Kidney epithelial cell (primary cell): ENCODE measurements at regions not wholly inside any gene's neighbourhood (a gene's known extent, or its start where the extent isn't known, plus 50 kb on each side); places are given as distances from the start of the nearest gene placed in this dataset.

Experiments
- DNase-seq: peaks from one replicate; pipeline ENCODE4 v3.0.0-alpha.2; 2010; ENCODE audit warnings: low read depth
- H3K27me3 ChIP-seq: 2 replicates; pipeline ENCODE4 v1.6.0; 2011; ENCODE audit warnings: low read length; ENCODE audit not compliant: control insufficient read depth, insufficient read depth
- H3K36me3 ChIP-seq: 2 replicates; pipeline ENCODE4 v1.5.1; 2011; ENCODE audit warnings: low read length; ENCODE audit not compliant: control insufficient read depth, insufficient read depth
- H3K4me3 ChIP-seq: 2 replicates; pipeline ENCODE4 v1.5.1; 2011; ENCODE audit warnings: low read depth, mild to moderate bottlenecking, control low read depth, low read length
- TF ChIP-seq, protein P1 (sequence below): IDR thresholded peaks from 2 replicates; pipeline ENCODE4 v1.5.1; 2011; ENCODE audit warnings: mild to moderate bottlenecking, moderate library complexity, low read length, control low read depth, inconsistent platforms; ENCODE audit not compliant: insufficient read depth, poor library complexity, severe bottlenecking

DNA sequence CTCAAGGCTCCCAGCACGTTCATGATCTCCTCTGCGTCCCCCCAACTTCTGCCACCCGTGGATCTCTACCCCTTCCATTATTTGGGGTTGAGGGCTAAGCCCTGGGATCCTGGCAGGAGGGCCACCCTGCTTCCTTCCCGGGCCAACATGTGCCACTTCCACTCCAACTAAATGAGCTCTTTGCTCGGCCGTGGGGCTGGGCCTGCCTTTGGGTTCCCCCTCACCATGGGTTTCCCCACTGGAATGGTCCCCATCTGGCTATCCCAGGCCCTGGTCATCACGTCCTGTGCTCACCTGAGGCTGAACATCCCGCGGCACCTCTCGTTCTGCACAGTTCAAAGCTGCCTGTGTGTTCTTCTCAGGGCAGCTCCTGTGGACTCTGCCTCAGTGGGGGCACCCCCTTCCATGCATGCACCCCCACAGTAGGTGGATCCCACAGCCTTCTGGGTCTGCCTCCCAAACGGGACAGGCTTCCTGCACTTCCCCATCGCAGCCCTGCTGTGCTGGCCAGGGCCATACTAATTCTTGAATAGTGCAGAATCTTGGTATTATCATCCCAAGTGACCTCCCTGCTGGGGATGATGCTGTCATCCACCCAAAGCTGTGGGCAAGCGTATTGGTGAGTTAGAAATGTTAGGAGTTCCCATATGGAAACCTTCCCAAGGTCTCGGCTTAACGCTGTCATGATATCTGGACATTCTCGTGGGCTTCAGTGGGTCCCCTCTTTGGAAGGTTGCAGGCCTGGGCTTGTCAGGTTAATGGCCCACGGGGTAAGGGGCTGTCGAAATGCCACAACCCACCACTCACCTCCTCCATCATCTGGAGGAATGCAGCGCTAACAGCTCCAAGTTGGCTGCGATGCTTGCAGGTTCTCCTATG lies 150.5 kb upstream of the TWIST2 start:
- H3K27me3 ChIP-seq: no peaks in the 10 kb centered on the region
- TF ChIP-seq, protein P1, sequence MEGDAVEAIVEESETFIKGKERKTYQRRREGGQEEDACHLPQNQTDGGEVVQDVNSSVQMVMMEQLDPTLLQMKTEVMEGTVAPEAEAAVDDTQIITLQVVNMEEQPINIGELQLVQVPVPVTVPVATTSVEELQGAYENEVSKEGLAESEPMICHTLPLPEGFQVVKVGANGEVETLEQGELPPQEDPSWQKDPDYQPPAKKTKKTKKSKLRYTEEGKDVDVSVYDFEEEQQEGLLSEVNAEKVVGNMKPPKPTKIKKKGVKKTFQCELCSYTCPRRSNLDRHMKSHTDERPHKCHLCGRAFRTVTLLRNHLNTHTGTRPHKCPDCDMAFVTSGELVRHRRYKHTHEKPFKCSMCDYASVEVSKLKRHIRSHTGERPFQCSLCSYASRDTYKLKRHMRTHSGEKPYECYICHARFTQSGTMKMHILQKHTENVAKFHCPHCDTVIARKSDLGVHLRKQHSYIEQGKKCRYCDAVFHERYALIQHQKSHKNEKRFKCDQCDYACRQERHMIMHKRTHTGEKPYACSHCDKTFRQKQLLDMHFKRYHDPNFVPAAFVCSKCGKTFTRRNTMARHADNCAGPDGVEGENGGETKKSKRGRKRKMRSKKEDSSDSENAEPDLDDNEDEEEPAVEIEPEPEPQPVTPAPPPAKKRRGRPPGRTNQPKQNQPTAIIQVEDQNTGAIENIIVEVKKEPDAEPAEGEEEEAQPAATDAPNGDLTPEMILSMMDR: no peak

DNA sequence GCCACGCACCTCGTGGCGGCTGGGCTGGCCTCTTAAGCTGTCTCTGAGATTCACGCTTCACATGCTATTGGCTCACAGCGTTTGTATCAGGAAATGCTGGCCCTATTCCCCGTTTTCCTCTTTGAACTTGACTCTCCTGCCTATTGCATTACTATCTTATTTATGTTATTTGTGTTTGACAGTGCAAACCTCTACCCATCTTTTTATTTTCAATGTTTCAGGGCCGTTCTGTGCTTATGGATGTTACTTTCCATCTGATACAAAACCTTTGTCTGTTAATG lies 149.9 kb upstream of the TWIST2 start:
- H3K36me3 ChIP-seq: no peaks in the 10 kb centered on the region
- no peaks in the 10 kb centered on the region for H3K27me3 ChIP-seq
- TF ChIP-seq, protein P1: no peak
- no peak overlapping the region for H3K4me3 ChIP-seq
- DNase-seq: no peak

More for the DNA sequence above, 150.5 kb upstream of the TWIST2 start:
- no peak for DNase-seq
- Histone ChIP-seq H3K4me3 (no peak overlapping the region), H3K36me3 (no peaks in the 10 kb centered on the region)

DNA sequence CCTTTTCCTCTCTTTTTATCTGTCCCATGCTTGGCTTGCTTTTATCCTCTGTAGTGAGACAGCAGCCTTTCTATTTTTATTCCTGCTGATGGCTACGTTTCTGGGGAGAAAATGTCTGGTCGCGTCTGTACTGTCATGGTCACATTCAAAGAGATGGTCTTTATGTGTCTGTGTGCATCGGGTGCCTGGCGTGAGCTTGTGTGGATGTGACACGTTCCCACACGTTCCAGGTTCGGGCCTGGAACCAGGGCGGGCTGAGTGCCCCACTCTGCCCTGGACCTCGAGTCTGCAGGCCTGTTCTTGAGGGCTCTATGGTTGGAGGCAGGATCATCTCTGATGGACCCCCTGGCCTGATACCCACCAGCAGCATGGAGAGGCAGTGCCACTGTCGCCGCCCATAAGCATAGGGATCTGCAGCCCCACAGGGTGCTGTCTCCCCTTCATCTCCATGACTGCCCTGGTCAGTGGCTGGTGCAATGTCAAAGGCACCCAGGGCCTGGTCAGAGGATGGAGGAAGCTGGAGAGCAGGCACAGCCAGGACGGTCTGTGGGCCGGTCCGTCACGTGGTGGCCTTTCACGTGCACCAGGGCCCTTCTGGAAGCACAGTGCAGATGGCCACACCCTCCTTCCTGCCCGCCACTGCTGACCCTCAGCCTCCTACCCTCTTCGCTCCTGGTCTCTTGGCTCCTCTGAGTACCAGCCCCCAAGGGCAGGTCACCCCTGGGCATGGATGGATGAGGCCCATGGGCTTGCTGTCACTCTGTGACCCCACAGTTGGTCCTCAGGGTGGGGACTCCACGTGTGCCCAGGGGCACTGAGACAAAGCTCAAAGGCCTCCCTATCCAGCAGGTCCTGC lies 149.2 kb upstream of the TWIST2 start:
- no peak for DNase-seq
- H3K4me3 ChIP-seq: no peak overlapping the region
- no peaks in the 10 kb centered on the region for H3K27me3 ChIP-seq
- TF ChIP-seq, protein P1: no peak
- no peaks in the 10 kb centered on the region for H3K36me3 ChIP-seq

DNA sequence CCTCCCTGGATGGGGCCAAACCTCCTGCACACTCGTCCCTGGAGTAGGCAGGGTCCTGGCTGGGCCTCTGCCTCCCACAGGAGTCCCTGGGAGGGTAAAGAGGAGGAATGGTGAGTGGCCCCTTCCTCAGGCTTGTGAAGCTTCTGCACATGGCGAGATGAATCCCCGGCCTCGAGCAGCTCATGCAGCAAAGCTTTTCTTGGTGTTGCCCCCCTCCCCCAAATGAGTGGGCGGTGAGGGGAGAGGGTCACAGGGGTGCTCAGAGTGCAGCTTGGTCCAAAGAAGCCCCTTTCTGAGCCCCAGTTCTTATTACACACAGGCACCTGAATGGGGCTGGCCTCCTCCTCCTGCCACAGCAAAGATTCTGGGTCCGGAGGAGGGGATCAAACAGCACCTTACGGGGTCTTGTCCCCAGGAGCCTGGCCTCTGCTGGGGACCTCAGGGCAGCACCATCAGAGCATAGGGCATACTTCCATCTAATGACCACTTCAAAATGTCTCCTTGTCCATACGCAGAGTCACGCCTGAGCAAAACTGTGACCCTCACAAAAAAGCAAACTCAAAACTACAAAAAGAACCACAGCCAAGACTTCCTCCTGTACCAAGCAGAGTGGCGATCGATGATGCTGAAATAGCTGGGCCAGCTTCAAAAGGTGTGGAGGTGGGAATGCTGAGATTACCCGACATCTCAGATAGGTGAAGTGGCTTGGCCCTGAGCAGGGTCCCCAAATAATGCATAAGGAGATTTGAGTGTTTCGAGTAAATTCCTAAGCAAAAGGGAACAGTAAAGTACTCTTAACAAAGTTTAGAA lies 148.4 kb upstream of the TWIST2 start:
- Histone ChIP-seq H3K36me3 (no peaks in the 10 kb centered on the region), H3K4me3 (no peak overlapping the region), H3K27me3 (no peaks in the 10 kb centered on the region)
- TF ChIP-seq, protein P1: no peak
- DNase-seq: no peak

DNA sequence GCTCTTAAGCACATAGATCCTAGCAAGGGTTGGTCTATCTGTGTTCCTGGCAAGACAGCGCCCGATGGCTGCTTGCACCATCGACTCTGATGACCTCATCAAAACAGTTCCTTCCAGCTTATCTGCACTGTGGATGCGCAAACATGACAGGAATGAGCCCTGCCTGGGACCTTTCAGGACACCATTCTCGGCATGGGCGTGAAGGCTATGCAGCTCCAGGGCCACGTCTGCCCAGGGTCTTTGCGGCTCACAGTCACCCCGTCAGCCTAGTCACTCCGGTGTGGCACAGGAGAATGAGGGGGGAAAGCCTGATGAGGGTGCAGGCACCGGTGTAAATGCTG lies 147.8 kb upstream of the TWIST2 start:
- H3K27me3 ChIP-seq: no peaks in the 10 kb centered on the region
- no peaks in the 10 kb centered on the region for H3K36me3 ChIP-seq
- no peak for DNase-seq
- TF ChIP-seq, protein P1: no peak
- no peak overlapping the region for H3K4me3 ChIP-seq
